Embryonic facial prominence (tissue), 1 donor: ENCODE measurements at regions not wholly inside any gene's neighbourhood (a gene's known extent, or its start where the extent isn't known, plus 50 kb on each side); places are given as distances from the start of the nearest gene placed in this dataset.

Experiments
- DNase-seq: peaks from one replicate; pipeline ENCODE4 v3.0.0-alpha.2; 2016; ENCODE audit errors: extremely low spot score

- no peak for DNase-seq
These were observed 582.0 kb upstream of the MKI67 start for GRCh38 chr10:128708182-128708581.

GRCh38 chr10:128709686-128710085, 583.5 kb upstream of the MKI67 start:
- no peak for DNase-seq

DNA sequence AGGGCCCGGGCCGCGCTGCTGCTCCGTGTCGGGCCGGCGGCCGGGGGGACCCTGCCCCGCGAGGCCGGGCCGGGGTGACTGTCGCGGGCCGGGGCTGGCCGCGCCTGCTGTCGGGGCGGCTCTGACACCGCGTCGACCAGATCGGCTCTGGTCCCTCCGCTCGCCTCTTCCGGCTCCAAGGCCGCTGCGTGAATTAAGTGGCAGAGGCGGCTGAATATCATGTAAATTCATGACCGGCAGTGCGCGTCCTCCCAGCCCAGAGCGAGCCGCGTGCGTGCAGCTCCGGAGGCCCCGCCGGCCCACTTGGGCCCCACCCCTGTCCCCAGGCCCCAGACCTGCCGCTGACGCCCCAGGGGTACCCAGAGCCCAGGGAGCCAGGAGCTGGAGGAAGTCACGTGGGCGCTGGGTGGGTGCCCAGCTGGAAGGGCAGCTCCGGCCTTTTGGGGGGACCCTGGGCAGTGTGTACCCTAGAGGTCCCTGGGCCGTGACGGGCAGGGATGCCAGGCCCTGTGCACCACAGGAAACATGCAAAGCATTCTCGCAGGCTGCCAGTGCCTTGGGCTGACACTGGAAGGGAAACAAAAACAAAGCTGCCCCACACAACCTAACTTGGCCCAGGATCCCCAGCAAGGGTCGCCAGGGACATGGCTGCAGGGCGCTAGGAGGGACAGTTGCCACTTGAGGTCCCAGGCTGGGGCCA, 584.0 kb upstream of the MKI67 start:
- no peak for DNase-seq

GRCh38 chr10:128710798-128711183, 584.6 kb upstream of the MKI67 start:
- DNase-seq = no peak

DNA sequence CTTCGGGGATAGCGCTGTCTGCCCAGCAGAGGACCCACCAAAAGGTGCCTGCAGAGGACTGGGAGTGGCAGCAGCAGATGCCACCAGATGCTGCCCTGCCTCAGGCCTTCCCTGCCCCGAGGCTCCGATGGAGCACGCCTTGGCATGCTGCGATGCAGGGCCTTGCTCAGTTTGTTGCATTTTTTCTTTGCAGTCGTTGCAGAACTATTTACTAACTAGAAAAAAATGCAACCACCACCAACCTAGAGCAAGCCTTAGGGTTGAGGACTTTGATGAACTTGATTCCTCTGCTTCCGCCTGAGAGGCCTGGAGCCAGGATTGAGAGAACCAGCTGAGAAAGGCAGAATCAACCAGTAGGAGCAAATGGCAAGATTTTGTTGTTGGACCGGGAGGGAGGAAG, 585.6 kb upstream of the MKI67 start:
- no peak for DNase-seq

DNA sequence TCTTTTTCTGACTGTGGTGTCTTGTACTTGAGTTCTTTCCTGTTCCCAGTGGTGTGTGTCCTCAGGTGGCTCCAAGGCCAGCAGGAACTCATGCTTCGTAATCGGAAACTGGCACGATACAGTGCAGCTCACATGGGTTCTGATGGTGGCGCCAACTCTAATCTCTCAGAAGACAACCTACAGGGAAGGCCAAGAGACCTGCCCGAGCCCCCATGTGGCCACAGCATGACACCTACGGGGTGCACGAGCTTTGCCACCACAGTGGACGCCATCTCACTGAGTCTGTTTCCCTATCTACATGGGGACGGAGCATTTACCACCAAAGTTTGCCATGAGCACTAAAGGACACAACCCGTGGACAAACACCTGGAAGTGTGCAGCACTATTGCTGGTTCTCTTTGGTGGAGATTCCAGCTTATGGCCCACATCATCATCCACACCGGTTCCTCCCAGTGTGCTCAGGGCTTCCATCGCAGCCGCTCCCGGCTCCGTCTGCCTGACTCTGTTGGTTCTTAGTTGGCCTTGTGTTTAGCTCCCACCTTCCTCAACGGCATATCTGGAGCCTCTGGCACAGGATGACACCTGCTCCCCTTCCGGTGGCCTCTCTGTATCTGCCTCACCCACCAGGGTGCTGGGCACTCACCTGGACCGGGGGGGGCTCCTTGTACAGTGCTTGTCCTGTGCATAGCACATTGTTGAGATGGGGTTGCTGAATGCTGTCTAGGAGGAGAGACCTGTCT, 586.6 kb upstream of the MKI67 start:
- no peak for DNase-seq

GRCh38 chr10:128713471-128713870, 587.2 kb upstream of the MKI67 start:
- peak; percentile 16 for DNase-seq

GRCh38 chr10:128713874-128714570, 587.8 kb upstream of the MKI67 start:
- peak; percentile 78 for DNase-seq

DNA sequence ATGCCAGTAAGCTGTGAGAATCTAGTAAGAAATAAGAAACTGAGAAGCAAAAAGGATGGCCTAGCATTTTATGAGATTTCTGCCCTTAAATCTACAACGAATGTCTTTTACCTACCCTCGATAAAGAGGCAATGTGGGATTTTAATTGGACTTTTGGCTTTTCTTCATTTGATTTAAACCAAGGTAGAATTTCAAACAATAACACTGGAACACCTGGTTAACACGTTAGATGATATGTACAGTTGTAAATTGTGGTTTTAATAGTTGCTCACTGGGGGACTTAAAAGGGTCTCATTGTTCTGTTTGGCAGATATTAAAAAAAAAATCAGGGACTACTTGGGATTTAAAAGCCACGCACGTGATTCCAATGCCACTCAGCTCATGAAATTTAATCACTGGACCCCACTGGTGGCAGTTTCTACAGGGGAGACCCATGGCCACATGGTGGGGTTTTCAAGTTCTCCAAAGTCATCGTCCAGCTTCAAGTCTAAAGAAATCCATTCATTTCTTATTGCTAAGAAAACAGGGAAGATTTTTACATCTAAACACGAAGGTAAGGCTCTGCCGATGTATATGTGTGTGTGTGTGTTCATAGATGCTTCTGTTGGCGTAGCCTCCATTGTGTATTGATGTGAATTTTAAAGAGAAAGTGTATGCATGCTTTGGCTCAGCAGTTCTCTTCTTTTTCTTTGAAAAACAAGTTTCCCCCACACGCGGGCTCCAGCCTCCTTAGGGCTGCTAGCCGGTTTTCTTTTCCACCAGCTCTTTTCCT, 588.6 kb upstream of the MKI67 start:
- no peak for DNase-seq

- DNase-seq = no peak
These were observed 590.0 kb upstream of the MKI67 start for GRCh38 chr10:128716181-128716580.

- DNase-seq = no peak
These were observed 595.8 kb upstream of the MKI67 start for GRCh38 chr10:128721963-128722445.

- no peak for DNase-seq
These were observed 596.7 kb upstream of the MKI67 start for GRCh38 chr10:128722947-128723346.

DNA sequence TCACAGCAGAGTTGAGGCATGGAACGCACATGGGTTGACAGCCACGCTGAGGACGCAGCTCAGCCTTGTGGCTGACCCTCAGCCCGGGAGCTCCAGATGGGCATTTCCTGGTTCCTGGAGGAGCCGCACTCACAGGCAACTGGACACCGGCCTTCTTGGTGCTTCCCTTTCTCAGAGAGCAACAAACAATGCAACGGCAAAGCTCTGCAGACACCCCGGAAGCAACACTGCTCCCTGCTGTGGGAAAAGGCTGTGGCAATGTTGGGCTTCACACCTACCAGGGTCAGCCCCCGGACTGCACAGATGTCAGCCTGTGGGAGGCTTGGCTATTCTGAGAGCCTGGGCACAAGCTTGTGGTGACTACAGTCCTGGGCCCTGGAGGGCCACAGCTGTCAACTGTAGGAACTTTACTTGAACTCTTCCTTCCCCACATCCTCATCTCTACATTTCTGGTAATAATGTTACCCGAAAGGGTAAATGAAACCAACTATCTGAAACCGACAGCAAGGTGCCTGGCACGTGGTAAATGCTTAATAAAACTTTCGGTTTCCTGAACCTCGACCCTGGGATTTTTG, 597.5 kb upstream of the MKI67 start:
- no peak for DNase-seq

DNA sequence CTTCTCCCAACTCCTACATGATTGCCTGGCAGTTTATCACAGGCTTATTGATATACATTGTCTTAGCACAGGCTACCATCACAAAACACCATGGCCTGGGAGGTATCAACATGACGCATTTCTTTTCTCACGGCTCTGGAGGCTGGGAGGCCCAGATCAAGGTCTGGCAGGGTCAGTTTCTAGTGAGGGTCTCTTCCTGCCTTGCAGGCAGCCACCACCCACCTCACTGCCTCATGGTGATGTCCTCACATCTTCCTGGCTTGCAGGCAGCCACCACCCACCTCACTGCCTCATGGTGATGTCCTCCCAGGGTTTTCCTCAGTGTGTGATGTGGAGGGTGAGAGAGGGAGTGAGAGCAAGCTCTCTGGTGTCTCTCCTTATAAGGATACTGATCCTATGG, 599.3 kb upstream of the MKI67 start:
- no peak for DNase-seq

- DNase-seq = no peak
These were observed 600.9 kb upstream of the MKI67 start for GRCh38 chr10:128727114-128727513.

DNA sequence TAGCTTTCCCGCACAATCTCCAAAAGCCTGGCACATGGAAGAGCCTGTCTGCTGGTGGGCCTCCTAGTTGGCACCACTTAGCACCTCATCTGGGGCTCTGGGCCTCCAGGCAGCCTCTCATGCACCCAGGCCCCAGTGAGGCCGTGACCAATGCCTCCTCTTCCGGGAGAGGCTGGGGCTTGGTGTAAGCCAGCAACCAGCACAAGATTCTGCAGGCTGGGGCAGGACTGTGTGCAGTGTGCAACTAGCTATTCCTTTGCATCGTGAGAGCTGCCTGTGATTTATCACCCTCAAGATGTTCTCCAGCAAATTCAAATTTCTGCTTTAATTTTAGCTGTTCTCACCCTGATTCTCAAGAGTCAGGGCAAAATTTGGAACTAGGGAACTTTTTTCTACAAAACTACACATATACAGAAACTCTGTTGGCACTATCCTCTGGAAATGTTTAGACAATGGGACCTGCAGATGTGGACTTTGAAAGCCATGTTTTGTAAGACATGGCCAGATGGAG, 603.7 kb upstream of the MKI67 start:
- no peak for DNase-seq

DNA sequence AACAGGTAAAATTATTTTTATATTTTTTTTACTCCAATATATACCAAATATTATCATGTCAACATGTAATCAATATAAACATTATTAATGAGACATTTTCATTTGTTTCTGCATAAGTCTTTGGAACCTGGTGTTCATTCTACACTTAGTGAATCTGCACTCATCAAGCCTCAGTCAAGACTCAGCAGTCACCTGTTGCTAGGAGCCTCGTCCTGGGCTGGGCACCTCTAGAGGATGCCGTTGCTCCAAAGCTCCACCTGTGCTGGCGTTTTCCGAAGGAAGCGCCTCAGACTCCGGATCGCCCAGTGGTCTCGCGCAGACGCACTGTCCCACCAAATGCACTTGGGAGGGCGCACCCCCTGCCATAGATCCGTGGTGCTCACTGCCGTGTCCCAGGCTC, 604.7 kb upstream of the MKI67 start:
- no peak for DNase-seq

GRCh38 chr10:128734161-128734560, 607.9 kb upstream of the MKI67 start:
- DNase-seq = no peak

- no peak for DNase-seq
These were observed 608.5 kb upstream of the MKI67 start for GRCh38 chr10:128734734-128735133.

DNA sequence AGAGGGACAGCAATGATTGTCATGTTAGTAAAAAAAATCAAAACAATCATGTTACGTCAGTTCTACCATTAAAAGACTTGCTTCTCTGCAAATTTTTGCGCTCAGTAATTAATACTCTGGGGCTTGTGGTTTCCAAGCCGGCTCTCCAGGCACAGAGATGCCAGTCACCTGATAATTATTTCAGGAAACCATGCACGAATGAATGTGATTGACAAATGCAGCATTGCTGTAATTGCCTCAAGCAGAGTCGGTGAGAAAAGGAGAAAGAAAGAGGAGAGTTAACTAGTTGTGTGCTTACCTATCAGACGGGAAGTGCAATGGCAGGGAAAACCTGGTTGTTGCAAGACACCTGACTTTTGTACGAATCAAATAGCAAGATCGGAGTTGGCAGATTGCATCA, 609.8 kb upstream of the MKI67 start:
- DNase-seq = no peak

- no peak for DNase-seq
These were observed 612.2 kb upstream of the MKI67 start for GRCh38 chr10:128738386-128738915.
